AG09319 (cell line): ENCODE measurements at regions not wholly inside any gene's neighbourhood (a gene's known extent, or its start where the extent isn't known, plus 50 kb on each side); places are given as distances from the start of the nearest gene placed in this dataset.

Experiments used
- DNase-seq: peaks from one replicate; pipeline ENCODE4 v3.0.0-alpha.2; 2010; ENCODE audit warnings: low read depth; ENCODE audit errors: extremely low read depth
- CTCF ChIP-seq: IDR thresholded peaks from 2 replicates; pipeline ENCODE4 v1.5.1; 2011; ENCODE audit warnings: low read depth, mild to moderate bottlenecking, inconsistent platforms, low read length, moderate library complexity

GRCh38 chr6:137692806-137693205 lies 174.3 kb upstream of the TNFAIP3 start:
- TF ChIP-seq CTCF, result no peak

GRCh38 chr6:137693711-137694110 lies 173.3 kb upstream of the TNFAIP3 start:
- no peak for DNase-seq
- TF ChIP-seq CTCF, result no peak

More at GRCh38 chr6:137692806-137693205, 174.3 kb upstream of the TNFAIP3 start:
- DNase-seq, result no peak

GRCh38 chr6:137696765-137697164 lies 170.3 kb upstream of the TNFAIP3 start:
- no peak for DNase-seq
- TF ChIP-seq CTCF, result no peak

GRCh38 chr6:137697267-137697938 lies 169.7 kb upstream of the TNFAIP3 start:
- DNase-seq, result no peak
- no peak for TF ChIP-seq CTCF

- no peak for DNase-seq
- TF ChIP-seq CTCF, result no peak
Observed at GRCh38 chr6:137698636-137699030, 168.4 kb upstream of the TNFAIP3 start.

GRCh38 chr6:137699031-137699683 lies 167.9 kb upstream of the TNFAIP3 start:
- no peak for DNase-seq
- no peak for TF ChIP-seq CTCF

- TF ChIP-seq CTCF, result no peak
- no peak for DNase-seq
Observed at GRCh38 chr6:137700161-137700560, 166.9 kb upstream of the TNFAIP3 start.
